Loucy (cell line): ENCODE measurements at regions not wholly inside any gene's neighbourhood (a gene's known extent, or its start where the extent isn't known, plus 50 kb on each side); places are given as distances from the start of the nearest gene placed in this dataset.

Experiments
- H2AFZ ChIP-seq: fragments of 200-600 bp; sonication (generic); 2 replicates; pipeline ENCODE4 v1.6.0; 2016; ENCODE audit warnings: antibody characterized with exemption, mild to moderate bottlenecking, low read length, moderate library complexity
- H3F3A ChIP-seq: fragments of 200-600 bp; 2 replicates; pipeline ENCODE4 v1.6.0; 2016; ENCODE audit warnings: antibody characterized with exemption, low read depth, mild to moderate bottlenecking
- H3K27me3 ChIP-seq: fragments of 200-600 bp; sonication (generic); 2 replicates; pipeline ENCODE4 v1.6.1; 2014; ENCODE audit warnings: low read length, mild to moderate bottlenecking; ENCODE audit not compliant: insufficient read depth, poor library complexity, severe bottlenecking
- H3K36me3 ChIP-seq: fragments of 200-600 bp; sonication (generic); 2 replicates; pipeline ENCODE4 v1.6.1; 2016; ENCODE audit warnings: low read length; ENCODE audit not compliant: insufficient read depth
- H3K4me1 ChIP-seq: fragments of 200-600 bp; sonication (generic); 2 replicates; pipeline ENCODE4 v1.5.1; 2014; ENCODE audit warnings: low read length, mild to moderate bottlenecking; ENCODE audit not compliant: insufficient read depth, poor library complexity, severe bottlenecking
- H3K4me2 ChIP-seq: fragments of 200-600 bp; sonication (generic); 2 replicates; pipeline ENCODE4 v1.6.0; 2014; ENCODE audit warnings: antibody characterized with exemption, low read length, low read depth, mild to moderate bottlenecking; ENCODE audit not compliant: poor library complexity, severe bottlenecking
- H3K4me3 ChIP-seq: fragments of 200-600 bp; sonication (generic); 2 replicates; pipeline ENCODE4 v1.5.1; 2014; ENCODE audit warnings: low read length, mild to moderate bottlenecking, mixed read lengths; ENCODE audit not compliant: poor library complexity, severe bottlenecking
- H3K79me2 ChIP-seq: fragments of 200-600 bp; sonication (generic); 2 replicates; pipeline ENCODE4 v1.6.1; 2014; ENCODE audit warnings: low read length; ENCODE audit not compliant: insufficient read depth
- H3K9ac ChIP-seq: fragments of 200-600 bp; sonication (generic); 2 replicates; pipeline ENCODE4 v1.6.0; 2014; ENCODE audit warnings: mild to moderate bottlenecking, low read depth, low read length, moderate library complexity; ENCODE audit not compliant: poor library complexity, severe bottlenecking
- H3K9me2 ChIP-seq: fragments of 200-600 bp; sonication (generic); replicated peaks from 2 replicates; pipeline ENCODE4 v1.6.1; 2016; ENCODE audit warnings: low read depth, low read length, mixed read lengths
- H3K9me3 ChIP-seq: fragments of 200-600 bp; sonication (generic); 2 replicates; pipeline ENCODE4 v1.6.1; 2014; ENCODE audit warnings: mild to moderate bottlenecking, antibody characterized with exemption, low read length, low read depth; ENCODE audit not compliant: insufficient read depth
- H4K20me1 ChIP-seq: fragments of 200-600 bp; sonication (generic); 2 replicates; pipeline ENCODE4 v1.6.0; 2014; ENCODE audit warnings: antibody characterized with exemption, low read length, mild to moderate bottlenecking; ENCODE audit not compliant: insufficient read depth, poor library complexity, severe bottlenecking
- CTCF ChIP-seq: fragments of 200-600 bp; sonication (generic); conservative IDR thresholded peaks from 2 replicates; pipeline ENCODE4 v1.5.1; 2014; ENCODE audit warnings: mild to moderate bottlenecking, antibody characterized with exemption, low read length
- EZH2phosphoT487 ChIP-seq: fragments of 200-600 bp; IDR thresholded peaks from 2 replicates; pipeline ENCODE4 v1.6.1; 2018; ENCODE audit warnings: antibody characterized with exemption, mild to moderate bottlenecking, moderate library complexity, borderline replicate concordance

DNA sequence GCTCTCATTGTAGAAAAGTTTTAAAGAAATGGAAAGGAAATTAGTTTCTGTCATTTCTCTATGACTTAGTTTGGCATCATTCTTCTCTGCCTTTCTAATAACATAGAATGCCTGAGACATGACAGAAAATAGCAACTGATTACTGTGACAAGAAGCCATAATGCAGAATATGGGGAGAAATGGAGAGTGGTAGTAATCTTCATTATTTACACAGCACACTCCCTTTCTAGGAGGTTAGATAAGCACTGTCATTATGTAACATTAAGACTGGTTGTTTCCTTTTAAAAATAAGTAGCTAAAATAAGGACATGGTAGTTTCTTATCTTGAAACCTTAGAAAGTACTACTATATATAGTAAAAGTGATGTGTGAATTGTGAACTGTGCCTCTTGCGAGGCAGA, 1227.9 kb upstream of the PABPC4L start:
- Histone ChIP-seq H3K27me3 (no peaks in the 10 kb centered on the region), H3K4me1 (no peaks in the 10 kb centered on the region), H3K36me3 (no peaks in the 10 kb centered on the region), H2AFZ (no peak overlapping the region), H4K20me1 (no peaks in the 10 kb centered on the region), H3K4me2 (no peak overlapping the region), H3F3A (no peaks in the 10 kb centered on the region), H3K4me3 (no peak overlapping the region), H3K9ac (no peak overlapping the region), H3K79me2 (no peaks in the 10 kb centered on the region), H3K9me2 (no peaks in the 10 kb centered on the region), H3K9me3 (no peaks in the 10 kb centered on the region)
- TF ChIP-seq EZH2phosphoT487, result no peak
- TF ChIP-seq CTCF, result no peak

- no peaks in the 10 kb centered on the region for H3K4me1 ChIP-seq
- H4K20me1 ChIP-seq, result no peaks in the 10 kb centered on the region
- no peak overlapping the region for H3K4me2 ChIP-seq
- no peaks in the 10 kb centered on the region for H3K36me3 ChIP-seq
- no peaks in the 10 kb centered on the region for H3K79me2 ChIP-seq
- no peak overlapping the region for H3K9ac ChIP-seq
- H3K4me3 ChIP-seq, result no peak overlapping the region
- TF ChIP-seq EZH2phosphoT487, result no peak
- TF ChIP-seq CTCF, result peak; percentile 45
- H3K9me3 ChIP-seq, result no peaks in the 10 kb centered on the region
- no peaks in the 10 kb centered on the region for H3F3A ChIP-seq
- H3K27me3 ChIP-seq, result no peaks in the 10 kb centered on the region
- no peaks in the 10 kb centered on the region for H3K9me2 ChIP-seq
- no peak overlapping the region for H2AFZ ChIP-seq
Measured at GRCh38 chr4:135418353-135418752, 1216.8 kb upstream of the PABPC4L start.

DNA sequence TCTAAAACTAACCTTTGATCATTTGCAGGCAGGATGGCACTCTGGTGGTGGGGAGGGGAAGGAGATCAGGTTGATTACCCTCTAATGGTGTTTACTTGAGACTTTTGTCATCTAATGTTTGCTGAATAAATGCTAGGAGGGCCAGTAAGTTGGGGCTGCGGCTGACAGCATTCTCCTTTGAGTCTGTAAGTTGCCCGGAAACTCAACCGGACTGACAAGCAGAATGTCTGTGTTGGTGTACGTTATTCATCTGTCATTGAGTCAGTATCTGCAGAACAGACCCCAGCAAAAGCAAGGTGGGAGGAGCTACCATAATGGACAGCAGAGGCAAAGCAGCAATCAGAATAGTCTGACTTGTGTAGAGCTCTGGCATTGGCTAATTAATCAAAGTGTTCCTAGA, 1210.6 kb upstream of the PABPC4L start:
- H3K79me2 ChIP-seq, result no peaks in the 10 kb centered on the region
- H3K36me3 ChIP-seq, result no peaks in the 10 kb centered on the region
- H3K9me3 ChIP-seq, result no peaks in the 10 kb centered on the region
- H3K9me2 ChIP-seq, result no peaks in the 10 kb centered on the region
- H3K4me1 ChIP-seq, result no peaks in the 10 kb centered on the region
- TF ChIP-seq CTCF (no peak), EZH2phosphoT487 (no peak)
- no peak overlapping the region for H2AFZ ChIP-seq
- no peaks in the 10 kb centered on the region for H3F3A ChIP-seq
- no peak overlapping the region for H3K4me2 ChIP-seq
- H3K4me3 ChIP-seq, result no peak overlapping the region
- H3K27me3 ChIP-seq, result no peaks in the 10 kb centered on the region
- no peaks in the 10 kb centered on the region for H4K20me1 ChIP-seq
- no peak overlapping the region for H3K9ac ChIP-seq
